ENCODE measurements at regions not wholly inside any gene's neighbourhood (a gene's known extent, or its start where the extent isn't known, plus 50 kb on each side); places are given as distances from the start of the nearest gene placed in this dataset.

DNA sequence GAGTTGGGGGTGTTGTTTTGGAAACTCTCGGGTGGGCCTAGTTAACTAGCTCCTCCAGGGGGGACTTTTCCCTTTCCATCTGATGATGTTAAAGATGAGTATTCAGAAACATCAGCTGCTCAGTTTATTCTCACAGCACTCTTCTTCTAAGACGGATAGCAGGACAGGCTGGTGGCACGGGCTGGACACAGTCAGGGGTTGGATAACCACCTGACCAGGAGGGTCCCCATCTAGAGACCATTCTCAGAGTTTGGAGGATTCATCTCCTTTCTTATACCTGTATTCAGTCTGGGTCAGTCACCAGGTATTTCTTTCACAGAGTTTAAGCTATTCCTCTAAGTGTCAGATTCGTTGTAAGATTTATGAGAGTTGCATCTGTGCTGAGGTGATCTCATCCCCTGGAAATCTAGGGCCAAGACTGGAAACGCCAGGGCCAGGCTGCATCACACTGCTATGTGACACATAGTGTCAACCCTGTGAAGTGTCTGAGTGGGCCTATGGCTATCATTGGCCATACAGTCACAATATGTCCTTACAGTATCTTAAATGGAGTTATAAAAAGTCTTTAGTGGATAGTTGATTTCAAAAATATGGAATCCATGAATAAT, 111.7 kb downstream of the FAM50B start:
- ChIA-PET CTCF (interaction anchor here (0.9 kb wide), 1 partner anchor 112 kb away, joined by 3 read pairs; the partner anchor contains the start of gene FAM50B), POLR2A (no interaction called here)
- TF ChIP-seq ZNF384 (IDR thresholded peaks at IDR 0.05): no peak
- TF ChIP-seq CTBP1 (IDR thresholded peaks at IDR 0.05; ENCODE audit: borderline replicate concordance): no peak
- no peak for TF ChIP-seq FOXK2 (IDR thresholded peaks at IDR 0.05)
- no peak for TF ChIP-seq BHLHE40 (IDR thresholded peaks at IDR 0.05; ENCODE audit: borderline replicate concordance)
- no peak for TF ChIP-seq NFRKB (IDR thresholded peaks at IDR 0.05)
- no peak for TF ChIP-seq TARDBP (IDR thresholded peaks at IDR 0.05)
- TF ChIP-seq, protein P1, sequence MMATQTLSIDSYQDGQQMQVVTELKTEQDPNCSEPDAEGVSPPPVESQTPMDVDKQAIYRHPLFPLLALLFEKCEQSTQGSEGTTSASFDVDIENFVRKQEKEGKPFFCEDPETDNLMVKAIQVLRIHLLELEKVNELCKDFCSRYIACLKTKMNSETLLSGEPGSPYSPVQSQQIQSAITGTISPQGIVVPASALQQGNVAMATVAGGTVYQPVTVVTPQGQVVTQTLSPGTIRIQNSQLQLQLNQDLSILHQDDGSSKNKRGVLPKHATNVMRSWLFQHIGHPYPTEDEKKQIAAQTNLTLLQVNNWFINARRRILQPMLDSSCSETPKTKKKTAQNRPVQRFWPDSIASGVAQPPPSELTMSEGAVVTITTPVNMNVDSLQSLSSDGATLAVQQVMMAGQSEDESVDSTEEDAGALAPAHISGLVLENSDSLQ (IDR thresholded peaks at IDR 0.05): peak; percentile 66
- no peak for TF ChIP-seq FOXA1 (IDR thresholded peaks at IDR 0.05)
- no peak for DNase-seq (ENCODE audit: extremely low spot score)

- ChIA-PET CTCF (interaction anchor here (0.9 to 1.1 kb wide), 2 partner anchors 112 to 113 kb away, joined by 3 to 4 read pairs; partner anchors contain the start of gene FAM50B), POLR2A (no interaction called here)
- no peak for DNase-seq (ENCODE audit: extremely low spot score)
- TF ChIP-seq SP1 (IDR thresholded peaks at IDR 0.05) (no peak), FOXM1 (IDR thresholded peaks at IDR 0.05; ENCODE audit: borderline replicate concordance) (no peak), HDGF (IDR thresholded peaks at IDR 0.05; ENCODE audit: borderline replicate concordance) (no peak), FOXK2 (IDR thresholded peaks at IDR 0.05) (no peak), ZNF384 (IDR thresholded peaks at IDR 0.05) (no peak), NFRKB (IDR thresholded peaks at IDR 0.05) (no peak), FOXA1 (IDR thresholded peaks at IDR 0.05) (no peak)
Measured at GRCh38 chr6:3961581-3962215, 112.5 kb downstream of the FAM50B start.

DNA sequence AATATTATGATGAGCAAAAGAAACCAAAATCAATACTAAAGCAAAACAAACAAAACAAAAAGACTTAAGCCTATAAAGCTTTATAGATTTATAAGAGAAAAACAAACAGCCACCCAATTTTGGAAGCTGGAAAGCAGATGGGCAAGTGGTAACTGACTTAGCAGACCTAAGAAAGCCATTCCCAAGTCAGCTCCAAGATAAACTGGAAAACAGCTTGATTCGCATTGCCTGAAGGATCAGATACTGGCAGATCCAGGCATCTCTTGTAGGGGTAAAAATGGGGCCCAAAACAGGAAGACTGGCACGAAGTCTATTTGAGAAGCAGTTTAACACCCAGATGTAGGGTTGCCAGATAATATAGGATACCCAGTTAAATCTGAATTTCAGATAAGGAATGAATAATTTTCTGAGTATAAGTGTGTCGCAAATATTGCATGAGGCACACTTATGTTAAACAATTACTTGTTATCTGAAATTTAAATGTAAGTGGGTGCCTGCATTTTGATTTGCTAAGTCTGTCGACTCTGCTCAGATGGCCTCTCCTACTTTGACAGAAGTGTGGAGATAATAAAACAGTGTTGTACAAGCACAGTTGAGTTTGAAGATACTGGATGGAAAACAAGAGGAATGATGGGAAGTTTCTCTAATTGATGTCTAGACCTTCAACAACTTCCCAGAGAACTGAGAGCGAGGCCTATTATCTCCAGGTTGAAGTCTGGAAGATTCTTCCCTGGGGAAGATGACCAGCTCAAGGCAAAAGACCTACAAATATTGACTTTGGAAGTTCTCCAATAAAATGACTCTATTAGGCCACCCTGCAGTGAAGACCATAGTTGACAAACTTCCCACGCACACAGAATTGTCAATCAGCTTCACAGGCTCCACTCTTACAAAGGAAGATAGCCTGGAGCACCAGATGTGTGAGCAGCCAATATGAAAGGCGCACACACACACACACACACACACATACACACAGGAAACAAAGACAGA, 113.4 kb downstream of the FAM50B start:
- DNase-seq (ENCODE audit: extremely low spot score): no peak
- TF ChIP-seq, protein P1 (IDR thresholded peaks at IDR 0.05): no peak
- TF ChIP-seq FOXK2 (IDR thresholded peaks at IDR 0.05) (no peak), FOXM1 (IDR thresholded peaks at IDR 0.05; ENCODE audit: borderline replicate concordance) (no peak), L3MBTL2 (conservative IDR thresholded peaks at IDR 0.05) (no peak), CTBP1 (IDR thresholded peaks at IDR 0.05; ENCODE audit: borderline replicate concordance) (no peak), SP1 (IDR thresholded peaks at IDR 0.05) (no peak), FOXA1 (IDR thresholded peaks at IDR 0.05) (no peak), SUZ12 (IDR thresholded peaks at IDR 0.05) (no peak), ELF4 (IDR thresholded peaks at IDR 0.05) (no peak), BHLHE40 (IDR thresholded peaks at IDR 0.05; ENCODE audit: borderline replicate concordance) (no peak), ARNT (IDR thresholded peaks at IDR 0.05) (no peak), TARDBP (IDR thresholded peaks at IDR 0.05) (no peak), LEF1 (IDR thresholded peaks at IDR 0.05; ENCODE audit: borderline replicate concordance) (no peak), ZNF384 (IDR thresholded peaks at IDR 0.05) (no peak), HDGF (IDR thresholded peaks at IDR 0.05; ENCODE audit: borderline replicate concordance) (no peak), NFRKB (IDR thresholded peaks at IDR 0.05) (no peak)
- ChIA-PET POLR2A (no interaction called here), CTCF (interaction anchor here (0.6 to 1.1 kb wide), 2 partner anchors 113 to 572 kb away, joined by 3 to 4 read pairs; partner anchors contain the start of gene FAM50B)

DNA sequence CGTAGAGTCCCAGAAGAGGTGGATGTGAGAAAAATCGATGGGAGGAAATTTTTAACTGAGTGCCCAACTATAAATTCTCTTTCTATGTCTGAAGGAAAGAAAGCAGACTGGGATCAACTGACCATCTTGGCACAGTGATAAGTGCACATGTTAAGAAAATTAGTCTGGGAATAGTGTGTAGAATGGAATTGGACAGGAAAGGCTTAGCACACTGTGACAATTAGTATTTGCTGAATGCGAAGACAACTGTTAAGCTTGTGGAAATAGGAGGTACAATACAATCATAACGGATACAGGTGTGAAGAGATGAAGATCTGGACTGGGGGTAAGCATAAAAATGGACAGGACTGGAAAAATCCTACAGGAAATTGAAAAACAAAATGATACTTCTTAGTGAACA, 114.3 kb downstream of the FAM50B start:
- CTCF ChIA-PET: no interaction called here
- TF ChIP-seq ZNF384 (IDR thresholded peaks at IDR 0.05) (no peak), BHLHE40 (IDR thresholded peaks at IDR 0.05; ENCODE audit: borderline replicate concordance) (no peak), L3MBTL2 (conservative IDR thresholded peaks at IDR 0.05) (no peak), HDGF (IDR thresholded peaks at IDR 0.05; ENCODE audit: borderline replicate concordance) (no peak), TARDBP (IDR thresholded peaks at IDR 0.05) (no peak), ARNT (IDR thresholded peaks at IDR 0.05) (no peak)
- POLR2A ChIA-PET: no interaction called here
- DNase-seq (ENCODE audit: extremely low spot score): no peak

DNA sequence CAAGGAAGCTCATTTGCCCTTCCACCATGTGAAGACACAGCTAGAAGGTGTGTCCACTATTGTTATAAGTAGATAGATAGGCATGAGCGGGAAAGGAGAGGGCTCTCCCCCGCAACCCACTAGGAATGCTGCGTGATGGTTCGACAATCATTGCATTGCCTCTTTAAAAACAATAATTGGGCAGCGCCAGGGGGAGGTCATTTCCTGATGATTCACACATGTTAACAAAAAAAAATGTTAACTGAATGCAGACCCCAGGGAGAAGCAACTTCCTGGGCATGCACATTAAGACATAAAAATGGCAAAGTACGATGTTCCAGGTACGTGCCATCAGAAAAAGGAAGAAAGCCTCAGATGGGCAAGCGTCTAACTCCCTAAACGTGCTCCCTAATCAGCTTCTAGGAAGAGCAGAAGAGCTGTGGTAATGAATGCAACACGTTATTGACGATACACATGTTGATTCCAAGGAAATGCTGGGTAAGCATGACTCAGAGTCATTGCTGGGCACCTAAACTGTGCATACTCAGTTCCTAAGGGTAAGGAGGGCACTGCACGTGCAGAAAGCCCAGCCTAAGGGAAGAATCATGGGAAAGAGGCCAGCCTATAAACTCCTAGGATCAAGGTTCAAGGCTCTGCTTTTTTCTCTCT, 113.7 kb downstream of the FAM217A start:
- CTCF ChIA-PET: no interaction called here
- TF ChIP-seq NFRKB (IDR thresholded peaks at IDR 0.05) (no peak), TARDBP (IDR thresholded peaks at IDR 0.05) (no peak), FOXK2 (IDR thresholded peaks at IDR 0.05) (no peak), ELF4 (IDR thresholded peaks at IDR 0.05) (no peak), ARNT (IDR thresholded peaks at IDR 0.05) (no peak), FOXA1 (IDR thresholded peaks at IDR 0.05) (no peak), SUZ12 (IDR thresholded peaks at IDR 0.05) (no peak), BHLHE40 (IDR thresholded peaks at IDR 0.05; ENCODE audit: borderline replicate concordance) (no peak), FOXM1 (IDR thresholded peaks at IDR 0.05; ENCODE audit: borderline replicate concordance) (no peak), HDGF (IDR thresholded peaks at IDR 0.05; ENCODE audit: borderline replicate concordance) (no peak), LEF1 (IDR thresholded peaks at IDR 0.05; ENCODE audit: borderline replicate concordance) (no peak), SP1 (IDR thresholded peaks at IDR 0.05) (no peak), L3MBTL2 (conservative IDR thresholded peaks at IDR 0.05) (no peak), CTBP1 (IDR thresholded peaks at IDR 0.05; ENCODE audit: borderline replicate concordance) (no peak), ZNF384 (IDR thresholded peaks at IDR 0.05) (no peak)
- TF ChIP-seq, protein P1 (IDR thresholded peaks at IDR 0.05): no peak
- POLR2A ChIA-PET: no interaction called here
- no peak for DNase-seq (ENCODE audit: extremely low spot score)
